Astrocyte (in vitro differentiated cells and primary cell): ENCODE measurements at regions not wholly inside any gene's neighbourhood (a gene's known extent, or its start where the extent isn't known, plus 50 kb on each side); places are given as distances from the start of the nearest gene placed in this dataset.

ENCODE experiments used
- DNase-seq: peaks from one replicate; pipeline ENCODE4 v3.0.0-alpha.2; 2010; ENCODE audit warnings: low read depth
- FAIRE-seq: peaks from 2 replicates; lab custom pipeline; 2011; peaks lifted over from hg19 to GRCh38; lab: Jason Lieb, UNC
- H2AFZ ChIP-seq: 2 replicates; pipeline ENCODE4 v1.6.0; 2012; ENCODE audit warnings: low read depth, low read length, inconsistent platforms
- H3K27ac ChIP-seq: 2 replicates; pipeline ENCODE4 v1.5.1; 2011; ENCODE audit warnings: low read depth, low read length, inconsistent platforms
- H3K27me3 ChIP-seq: 2 replicates; pipeline ENCODE4 v1.6.0; 2011; ENCODE audit warnings: low read length, inconsistent platforms; ENCODE audit not compliant: insufficient read depth
- H3K36me3 ChIP-seq: 2 replicates; pipeline ENCODE4 v1.5.1; 2011; ENCODE audit warnings: low read length, inconsistent platforms; ENCODE audit not compliant: insufficient read depth
- H3K4me1 ChIP-seq: 2 replicates; pipeline ENCODE4 v1.5.1; 2011; ENCODE audit warnings: low read length, inconsistent platforms; ENCODE audit not compliant: insufficient read depth
- H3K4me2 ChIP-seq: 2 replicates; pipeline ENCODE4 v1.6.0; 2012; ENCODE audit warnings: low read length, inconsistent platforms
- H3K4me3 ChIP-seq: 2 replicates; pipeline ENCODE4 v1.5.1; 2011; ENCODE audit warnings: low read depth, mild to moderate bottlenecking, low read length, inconsistent platforms; ENCODE audit not compliant: insufficient read depth
- H3K79me2 ChIP-seq: 2 replicates; pipeline ENCODE4 v1.6.0; 2012; ENCODE audit warnings: mild to moderate bottlenecking, low read length, inconsistent platforms; ENCODE audit not compliant: insufficient read depth
- H3K9ac ChIP-seq: 2 replicates; pipeline ENCODE4 v1.6.0; 2012; ENCODE audit warnings: mild to moderate bottlenecking, low read length, inconsistent platforms
- H3K9me3 ChIP-seq: 2 replicates; pipeline ENCODE4 v1.5.1; 2012; ENCODE audit warnings: low read depth, mild to moderate bottlenecking, low read length, inconsistent platforms; ENCODE audit not compliant: insufficient read depth
- H4K20me1 ChIP-seq: 2 replicates; pipeline ENCODE4 v1.6.0; 2012; ENCODE audit warnings: low read length, inconsistent platforms; ENCODE audit not compliant: insufficient read depth
- H3K27ac Mint-ChIP-seq: one replicate; pipeline ENCODE4 v1.8.0; 2021; ENCODE audit warnings: mild to moderate bottlenecking, mixed read lengths; ENCODE audit not compliant: unreplicated experiment
- H3K27me3 Mint-ChIP-seq: one replicate; pipeline ENCODE4 v1.8.0; 2021; ENCODE audit warnings: low read depth, mixed read lengths; ENCODE audit not compliant: unreplicated experiment
- H3K36me3 Mint-ChIP-seq: one replicate; pipeline ENCODE4 v1.8.0; 2021; ENCODE audit warnings: low read depth, mixed read lengths; ENCODE audit not compliant: unreplicated experiment
- H3K4me1 Mint-ChIP-seq: one replicate; pipeline ENCODE4 v1.8.0; 2021; ENCODE audit warnings: low read depth, mixed read lengths; ENCODE audit not compliant: unreplicated experiment
- H3K4me3 Mint-ChIP-seq: one replicate; pipeline ENCODE4 v1.8.0; 2021; ENCODE audit warnings: mild to moderate bottlenecking, moderate library complexity, mixed read lengths; ENCODE audit not compliant: unreplicated experiment
- H3K9me3 Mint-ChIP-seq: one replicate; pipeline ENCODE4 v1.8.0; 2021; ENCODE audit warnings: mild to moderate bottlenecking, mixed read lengths; ENCODE audit not compliant: unreplicated experiment
- EZH2 ChIP-seq: IDR thresholded peaks from 2 replicates; pipeline ENCODE4 v1.6.1; 2012; ENCODE audit warnings: mild to moderate bottlenecking, low read length, inconsistent platforms; ENCODE audit not compliant: insufficient read depth
- TF ChIP-seq, protein P1 (sequence below): IDR thresholded peaks from 2 replicates; pipeline ENCODE4 v1.5.1; 2011; ENCODE audit warnings: low read depth, mild to moderate bottlenecking, inconsistent platforms, low read length, moderate library complexity; ENCODE audit not compliant: insufficient read depth

DNA sequence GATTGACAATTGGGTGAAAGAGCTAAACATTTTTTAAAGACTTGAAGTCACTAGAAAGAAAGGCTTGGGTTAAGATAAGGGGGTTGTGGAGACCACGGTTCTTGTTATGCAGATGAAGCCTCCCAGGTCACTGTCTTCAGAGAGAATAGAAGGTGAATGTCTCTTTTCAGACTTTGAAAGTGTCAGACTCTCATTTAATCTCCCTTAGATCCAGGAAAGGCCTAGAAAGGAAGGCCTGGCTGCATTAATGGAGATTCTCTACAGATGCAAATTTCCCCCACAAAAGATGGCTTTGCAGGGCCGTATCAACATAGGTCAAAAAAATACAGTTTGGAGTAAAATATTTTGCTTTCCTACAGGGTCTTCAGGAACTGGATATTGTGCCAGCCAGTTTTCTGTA is 193.9 kb downstream of the RTP5 start:
- no peak for TF ChIP-seq EZH2
- TF ChIP-seq, protein P1, sequence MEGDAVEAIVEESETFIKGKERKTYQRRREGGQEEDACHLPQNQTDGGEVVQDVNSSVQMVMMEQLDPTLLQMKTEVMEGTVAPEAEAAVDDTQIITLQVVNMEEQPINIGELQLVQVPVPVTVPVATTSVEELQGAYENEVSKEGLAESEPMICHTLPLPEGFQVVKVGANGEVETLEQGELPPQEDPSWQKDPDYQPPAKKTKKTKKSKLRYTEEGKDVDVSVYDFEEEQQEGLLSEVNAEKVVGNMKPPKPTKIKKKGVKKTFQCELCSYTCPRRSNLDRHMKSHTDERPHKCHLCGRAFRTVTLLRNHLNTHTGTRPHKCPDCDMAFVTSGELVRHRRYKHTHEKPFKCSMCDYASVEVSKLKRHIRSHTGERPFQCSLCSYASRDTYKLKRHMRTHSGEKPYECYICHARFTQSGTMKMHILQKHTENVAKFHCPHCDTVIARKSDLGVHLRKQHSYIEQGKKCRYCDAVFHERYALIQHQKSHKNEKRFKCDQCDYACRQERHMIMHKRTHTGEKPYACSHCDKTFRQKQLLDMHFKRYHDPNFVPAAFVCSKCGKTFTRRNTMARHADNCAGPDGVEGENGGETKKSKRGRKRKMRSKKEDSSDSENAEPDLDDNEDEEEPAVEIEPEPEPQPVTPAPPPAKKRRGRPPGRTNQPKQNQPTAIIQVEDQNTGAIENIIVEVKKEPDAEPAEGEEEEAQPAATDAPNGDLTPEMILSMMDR: no peak
- FAIRE-seq (no peak), DNase-seq (no peak)
- no peaks in the 10 kb centered on the region for H3K9me3 ChIP-seq
- H4K20me1 ChIP-seq: no peaks in the 10 kb centered on the region
- peaks cover 4% of the 10 kb centered on the region for H3K4me1 Mint-ChIP-seq
- H3K4me3 Mint-ChIP-seq: no peak overlapping the region
- H3K27ac Mint-ChIP-seq: no peak overlapping the region
- H3K36me3 ChIP-seq: no peaks in the 10 kb centered on the region
- peaks cover 22% of the 10 kb centered on the region for H3K27me3 Mint-ChIP-seq
- no peak overlapping the region for H3K4me3 ChIP-seq
- no peaks in the 10 kb centered on the region for H3K27me3 ChIP-seq
- H2AFZ ChIP-seq: no peak overlapping the region
- no peak overlapping the region for H3K4me2 ChIP-seq
- peaks cover 5% of the 10 kb centered on the region for H3K4me1 ChIP-seq
- H3K9me3 Mint-ChIP-seq: no peaks in the 10 kb centered on the region
- H3K79me2 ChIP-seq: no peaks in the 10 kb centered on the region
- H3K9ac ChIP-seq: no peak overlapping the region
- no peak overlapping the region for H3K27ac ChIP-seq
- H3K36me3 Mint-ChIP-seq: no peaks in the 10 kb centered on the region

DNA sequence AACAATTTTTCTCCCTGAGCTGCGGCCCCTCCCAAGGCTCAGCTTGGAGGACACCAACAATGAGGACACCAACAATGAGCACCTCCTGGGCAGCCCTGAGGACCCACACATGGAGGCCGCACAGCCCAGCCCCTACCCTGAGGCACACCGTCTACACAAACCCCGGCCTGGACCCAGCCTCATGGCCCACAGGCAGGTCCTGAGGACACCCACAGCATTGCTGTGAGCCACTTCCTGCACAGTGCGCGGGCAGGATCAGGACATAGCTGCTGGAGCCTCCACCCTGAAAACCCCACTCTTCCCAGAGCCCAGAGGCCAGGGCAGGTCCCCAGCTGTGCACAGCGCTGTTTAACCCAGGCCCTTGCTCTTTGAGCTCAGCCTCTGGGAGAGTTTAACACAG is 194.3 kb downstream of the RTP5 start:
- no peak overlapping the region for H3K4me3 ChIP-seq
- H3K4me1 ChIP-seq: peaks cover 5% of the 10 kb centered on the region
- no peak for TF ChIP-seq EZH2
- TF ChIP-seq, protein P1: no peak
- H3K27me3 ChIP-seq: no peaks in the 10 kb centered on the region
- no peak overlapping the region for H3K9ac ChIP-seq
- Mint-ChIP-seq H3K4me1 (peaks cover 4% of the 10 kb centered on the region), H3K4me3 (no peak overlapping the region), H3K27ac (no peak overlapping the region), H3K9me3 (no peaks in the 10 kb centered on the region), H3K36me3 (no peaks in the 10 kb centered on the region), H3K27me3 (peaks cover 24% of the 10 kb centered on the region)
- H3K36me3 ChIP-seq: no peaks in the 10 kb centered on the region
- no peak for DNase-seq
- H3K9me3 ChIP-seq: no peaks in the 10 kb centered on the region
- no peak overlapping the region for H3K27ac ChIP-seq
- FAIRE-seq: no peak
- peak overlapping the region; percentile 49 for H2AFZ ChIP-seq
- H3K4me2 ChIP-seq: no peak overlapping the region
- no peaks in the 10 kb centered on the region for H3K79me2 ChIP-seq
- no peaks in the 10 kb centered on the region for H4K20me1 ChIP-seq

DNA sequence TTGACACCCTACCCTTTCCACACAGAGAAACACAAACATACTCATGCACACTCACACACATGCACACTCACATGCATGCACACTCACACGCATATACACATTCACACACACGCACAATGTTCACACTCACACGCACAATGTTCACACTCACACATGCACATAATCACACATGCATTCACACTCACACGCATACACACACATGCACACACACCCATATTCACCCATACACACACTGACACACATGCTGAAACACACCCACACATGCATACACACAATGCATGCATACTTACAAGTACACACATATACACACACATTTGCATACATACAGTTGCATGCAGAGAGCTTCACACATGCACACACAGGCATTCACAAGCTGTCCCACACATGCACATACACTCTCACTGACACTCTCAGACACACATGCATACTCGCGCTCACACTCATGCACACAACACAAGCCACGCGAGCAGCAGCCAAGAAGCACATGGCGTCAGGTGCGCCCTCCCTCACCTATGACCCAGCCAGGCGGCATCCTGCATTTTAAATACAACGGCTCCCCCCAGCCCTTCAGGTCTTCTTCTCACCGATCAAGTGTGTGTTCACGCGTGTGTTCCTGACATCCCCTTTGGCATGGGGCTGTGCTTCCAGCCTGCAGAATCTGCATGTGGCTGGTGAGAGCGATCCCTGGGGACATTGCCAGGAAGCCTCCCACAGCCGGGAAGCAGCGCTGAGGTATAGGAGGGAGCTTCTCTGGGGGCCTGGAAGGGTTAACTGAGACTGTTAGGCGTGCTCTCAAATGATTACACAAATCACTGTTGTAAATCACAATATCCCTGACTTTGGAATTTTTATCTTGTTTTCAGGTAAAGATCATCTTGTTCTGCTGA is 195.1 kb downstream of the RTP5 start:
- DNase-seq (no peak), FAIRE-seq (no peak)
- Mint-ChIP-seq H3K36me3 (no peaks in the 10 kb centered on the region), H3K27me3 (peaks cover 24% of the 10 kb centered on the region), H3K4me1 (peaks cover 4% of the 10 kb centered on the region), H3K27ac (no peak overlapping the region), H3K9me3 (no peaks in the 10 kb centered on the region), H3K4me3 (no peak overlapping the region)
- Histone ChIP-seq H3K27me3 (no peaks in the 10 kb centered on the region), H3K27ac (no peak overlapping the region), H4K20me1 (no peaks in the 10 kb centered on the region), H3K9me3 (no peaks in the 10 kb centered on the region), H3K4me3 (no peak overlapping the region), H2AFZ (no peak overlapping the region), H3K9ac (no peak overlapping the region), H3K79me2 (no peaks in the 10 kb centered on the region), H3K4me1 (peaks cover 5% of the 10 kb centered on the region), H3K36me3 (no peaks in the 10 kb centered on the region), H3K4me2 (no peak overlapping the region)
- TF ChIP-seq, protein P1: no peak
- TF ChIP-seq EZH2: no peak
